Kidney (tissue), 13 donors: ENCODE measurements at regions not wholly inside any gene's neighbourhood (a gene's known extent, or its start where the extent isn't known, plus 50 kb on each side); places are given as distances from the start of the nearest gene placed in this dataset.

Source experiments
- DNase-seq, 5 donors: peaks; one replicate each; pipeline ENCODE4 v3.0.0-alpha.2; 2013 to 2020
- FAIRE-seq: peaks from 2 replicates; lab custom pipeline; 2012; peaks lifted over from hg19 to GRCh38; lab: Jason Lieb, UNC
- H3K27ac ChIP-seq, 2 donors: one replicate each; pipeline ENCODE4 v1.7.0; 2013; ENCODE audit warnings: low read depth in 2 of 2, low read length in 2 of 2, inconsistent platforms in 1 of 2
- H3K27me3 ChIP-seq: one replicate; pipeline ENCODE4 v1.7.1; 2013; ENCODE audit warnings: low read length, inconsistent platforms; ENCODE audit not compliant: control insufficient read depth, insufficient read depth
- H3K36me3 ChIP-seq, 3 donors: one replicate each; pipeline versions ENCODE4 v1.7.0 to v1.7.1; 2013; ENCODE audit warnings: low read length in 3 of 3, control low read depth in 1 of 3, inconsistent platforms in 1 of 3; ENCODE audit not compliant: insufficient read depth in 3 of 3, control insufficient read depth in 2 of 3
- H3K4me1 ChIP-seq, 3 donors: one replicate each; pipeline versions ENCODE4 v1.7.0 to v1.7.1; 2013; ENCODE audit warnings: low read length in 3 of 3, inconsistent platforms in 1 of 3, low read depth in 1 of 3; ENCODE audit not compliant: control insufficient read depth in 2 of 3, insufficient read depth in 2 of 3
- H3K4me3 ChIP-seq, 3 donors: one replicate each; pipeline versions ENCODE4 v1.7.0 to v1.8.1; 2013; ENCODE audit warnings: low read length in 3 of 3, control low read depth in 1 of 3, inconsistent platforms in 1 of 3
- H3K9ac ChIP-seq, 3 donors: one replicate each; pipeline versions ENCODE4 v1.7.0 to v1.7.1; 2013; ENCODE audit warnings: low read length in 3 of 3, control low read depth in 1 of 3, inconsistent platforms in 1 of 3
- H3K9me3 ChIP-seq, 3 donors: one replicate each; pipeline versions ENCODE4 v1.7.0 to v1.7.1; 2013; ENCODE audit warnings: low read length in 3 of 3, control low read depth in 1 of 3, inconsistent platforms in 1 of 3; ENCODE audit not compliant: control insufficient read depth in 2 of 3, insufficient read depth in 1 of 3
- CTCF ChIP-seq: IDR thresholded peaks from 3 replicates; pipeline ENCODE4 v1.5.1; 2012; ENCODE audit warnings: mild to moderate bottlenecking, moderate library complexity, borderline replicate concordance; ENCODE audit not compliant: insufficient read depth; ENCODE audit errors: extremely low read depth
- intact Hi-C: fragments of 100-400 bp; cut with DNase I; formaldehyde crosslinking; loops from one replicate; pipeline ENCODE4 v1.11.1; 2022
- donor health status: control.
- donor health status: control.
- donor health status: control.
- donor health status: control.
- donor health status: control.
- donor health status: DM: yes; HTN: yes; CAD: no.
- donor health status: Normal renal cell carcinoma (clear cell type).

- no peak for TF ChIP-seq CTCF
- Histone ChIP-seq H3K27ac (no peak overlapping the region), H3K4me1 (no peaks in the 10 kb centered on the region), H3K4me3 (no peak overlapping the region), H3K9ac (no peak overlapping the region), H3K9me3 (no peaks in the 10 kb centered on the region), H3K27me3 (no peaks in the 10 kb centered on the region), H3K36me3 (no peaks in the 10 kb centered on the region)
- FAIRE-seq, result no peak
- DNase-seq, result no peak
- intact Hi-C loops, result no loop called here
Measured at GRCh38 chr6:126716032-126716431, 376.1 kb downstream of the CENPW start.

GRCh38 chr6:126716826-126717509 is 377.1 kb downstream of the CENPW start:
- Histone ChIP-seq H3K9ac (no peak overlapping the region), H3K36me3 (no peaks in the 10 kb centered on the region), H3K27ac (no peak overlapping the region), H3K4me3 (no peak overlapping the region), H3K27me3 (no peaks in the 10 kb centered on the region), H3K9me3 (no peaks in the 10 kb centered on the region), H3K4me1 (no peaks in the 10 kb centered on the region)
- DNase-seq (peak in 4 of 5 donors; percentile 30 to 83 (median 56)), FAIRE-seq (no peak)
- intact Hi-C loops, result no loop called here
- TF ChIP-seq CTCF, result no peak

GRCh38 chr6:126718600-126719327 is 378.8 kb downstream of the CENPW start:
- no peaks in the 10 kb centered on the region for H3K36me3 ChIP-seq
- FAIRE-seq (no peak), DNase-seq (no peak)
- no peaks in the 10 kb centered on the region for H3K27me3 ChIP-seq
- TF ChIP-seq CTCF, result no peak
- no peak overlapping the region for H3K9ac ChIP-seq
- H3K27ac ChIP-seq, result no peak overlapping the region
- H3K9me3 ChIP-seq, result no peaks in the 10 kb centered on the region
- intact Hi-C loops, result no loop called here
- H3K4me3 ChIP-seq, result no peak overlapping the region
- no peaks in the 10 kb centered on the region for H3K4me1 ChIP-seq
